HG03095 (cell line): ENCODE measurements at regions not wholly inside any gene's neighbourhood (a gene's known extent, or its start where the extent isn't known, plus 50 kb on each side); places are given as distances from the start of the nearest gene placed in this dataset.

Experiments
- ATAC-seq: cut with Tn5 transposase; IDR thresholded peaks from one replicate; pipeline ENCODE4 v1.9.1; 2021; ENCODE audit warnings: moderate library complexity; ENCODE audit not compliant: unreplicated experiment

- no peak for ATAC-seq
These were observed 77.6 kb upstream of the SYT6 start for GRCh38 chr1:114231301-114231700.

GRCh38 chr1:114229368-114229767 is 75.7 kb upstream of the SYT6 start:
- ATAC-seq = no peak

DNA sequence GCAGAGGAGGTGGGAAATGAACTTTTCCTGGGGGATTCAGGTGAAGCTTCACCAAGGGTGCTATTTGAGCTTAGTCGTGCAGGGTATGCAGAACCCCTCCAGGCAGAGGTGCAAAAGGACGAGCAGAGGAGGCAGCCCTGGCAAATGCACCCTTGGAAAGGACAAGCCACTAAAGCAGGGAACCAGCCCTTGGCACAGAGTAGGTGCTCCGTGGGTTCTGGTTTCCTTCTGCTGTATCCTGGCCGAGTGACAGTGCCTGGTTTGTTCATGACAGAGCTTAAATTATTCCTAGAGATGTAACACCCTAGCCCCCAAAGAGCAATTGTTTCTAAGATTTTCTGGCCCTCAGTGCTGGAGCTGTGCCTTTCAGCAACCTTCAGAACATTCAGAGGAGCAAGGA is 73.4 kb upstream of the SYT6 start:
- ATAC-seq = no peak

DNA sequence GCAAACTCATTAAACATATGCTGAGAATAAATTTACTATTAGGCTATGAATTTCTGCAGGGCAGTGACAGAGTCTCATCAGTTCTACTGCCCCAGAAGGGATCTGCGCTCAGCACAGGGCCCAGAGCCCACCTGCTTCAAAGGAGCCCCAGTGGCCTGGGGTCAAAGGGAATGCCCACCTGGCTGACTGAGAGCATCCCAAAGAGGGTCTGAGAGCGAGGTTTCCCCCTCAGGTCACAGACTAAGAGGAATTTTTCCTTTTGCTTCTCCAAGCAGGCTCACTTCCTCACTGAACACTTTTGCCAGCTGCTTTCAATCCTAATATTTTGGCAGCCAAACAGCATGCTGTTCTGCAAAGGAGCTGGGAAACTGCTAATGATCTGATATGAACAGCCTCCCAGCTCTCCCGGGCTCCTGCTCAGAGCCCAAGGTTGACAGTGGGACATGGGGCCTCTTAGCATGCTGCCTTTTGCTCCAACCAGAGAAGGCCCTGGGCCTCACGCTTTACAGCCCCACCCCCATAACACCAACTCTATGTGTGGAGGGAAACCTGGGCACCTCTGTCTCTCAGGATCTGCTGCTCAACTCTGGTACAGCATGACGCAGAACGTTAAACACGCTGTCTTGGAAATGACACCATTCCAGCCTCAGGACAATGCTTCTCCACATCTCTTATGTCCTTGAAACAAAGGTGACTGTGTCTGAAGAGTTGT is 70.7 kb upstream of the SYT6 start:
- ATAC-seq = no peak

GRCh38 chr1:114222920-114223319 is 69.3 kb upstream of the SYT6 start:
- ATAC-seq = no peak

GRCh38 chr1:114219172-114219868 is 65.7 kb upstream of the SYT6 start:
- no peak for ATAC-seq

DNA sequence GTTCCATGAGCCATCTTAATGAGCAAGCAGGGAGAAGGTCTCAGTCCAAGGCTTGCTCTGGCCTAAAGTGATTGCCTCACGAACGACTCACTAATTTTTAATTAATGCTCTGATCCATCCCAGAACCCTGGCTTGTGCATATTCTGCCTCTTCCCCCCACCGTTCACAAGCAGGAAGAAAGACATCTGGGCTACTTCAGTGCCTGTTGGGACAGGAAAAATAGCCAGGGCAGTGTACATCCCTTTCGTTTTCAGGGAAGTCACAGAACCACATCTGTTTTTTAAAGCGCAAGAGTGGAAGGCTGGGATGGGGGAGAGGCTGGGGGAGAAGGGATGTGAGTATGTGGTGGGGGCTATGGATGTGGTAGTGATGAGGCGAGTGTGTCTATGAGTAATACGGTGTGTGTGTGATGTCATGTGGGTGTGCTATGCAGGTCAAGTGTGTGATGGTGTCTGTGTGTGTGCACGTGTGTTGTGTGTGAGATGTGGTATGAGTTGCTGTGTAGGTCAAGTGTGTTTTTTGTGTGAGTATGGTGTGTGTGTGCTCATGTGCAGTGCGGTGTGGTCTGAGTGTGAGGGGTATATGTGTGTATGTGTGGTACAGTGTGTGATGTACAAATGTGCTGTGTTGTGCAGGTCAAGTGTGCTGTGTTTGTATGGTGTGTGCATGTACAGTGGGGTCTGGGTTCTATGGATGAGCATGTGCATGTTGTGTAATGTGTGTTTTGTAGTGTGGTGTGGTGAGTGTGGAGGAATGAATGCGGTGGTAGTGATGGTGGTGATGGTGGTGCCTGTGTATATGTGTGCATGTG is 64.9 kb upstream of the SYT6 start:
- no peak for ATAC-seq

DNA sequence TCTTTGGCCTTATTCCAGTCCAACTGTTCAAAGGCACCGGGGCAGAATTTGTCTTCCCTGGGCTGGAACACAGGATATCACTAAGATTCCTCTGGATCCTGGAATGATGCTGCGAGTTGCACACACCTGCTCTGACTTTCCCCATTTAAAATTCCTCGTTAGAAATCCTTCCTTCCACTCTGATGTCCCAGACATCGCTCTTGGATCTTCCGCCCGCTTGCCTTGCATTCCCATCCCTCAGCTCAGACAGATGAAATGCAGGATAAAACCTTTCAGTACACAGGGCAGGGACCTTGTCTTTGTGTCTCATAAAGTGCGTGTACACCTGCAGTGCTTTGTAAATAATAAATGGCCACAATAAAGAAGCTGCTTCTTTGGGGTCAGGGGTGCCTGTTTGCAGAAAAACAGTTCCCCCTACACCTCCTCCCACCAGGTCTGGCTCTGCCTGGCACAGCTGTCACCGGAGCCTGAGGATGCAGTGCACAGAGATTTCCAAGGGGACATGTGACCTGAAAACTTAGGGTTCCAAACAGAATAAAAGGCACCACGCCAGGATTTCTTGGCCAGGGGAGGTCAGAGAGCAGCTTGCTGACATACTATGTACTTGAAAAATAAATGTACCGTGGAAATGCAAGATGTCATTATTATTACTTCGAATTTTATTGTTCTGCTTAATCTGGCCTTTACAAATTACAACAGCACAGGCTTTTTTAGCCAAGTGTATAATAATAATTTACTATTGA is 62.9 kb upstream of the SYT6 start:
- ATAC-seq = no peak

GRCh38 chr1:114215436-114215835 is 61.8 kb upstream of the SYT6 start:
- no peak for ATAC-seq

DNA sequence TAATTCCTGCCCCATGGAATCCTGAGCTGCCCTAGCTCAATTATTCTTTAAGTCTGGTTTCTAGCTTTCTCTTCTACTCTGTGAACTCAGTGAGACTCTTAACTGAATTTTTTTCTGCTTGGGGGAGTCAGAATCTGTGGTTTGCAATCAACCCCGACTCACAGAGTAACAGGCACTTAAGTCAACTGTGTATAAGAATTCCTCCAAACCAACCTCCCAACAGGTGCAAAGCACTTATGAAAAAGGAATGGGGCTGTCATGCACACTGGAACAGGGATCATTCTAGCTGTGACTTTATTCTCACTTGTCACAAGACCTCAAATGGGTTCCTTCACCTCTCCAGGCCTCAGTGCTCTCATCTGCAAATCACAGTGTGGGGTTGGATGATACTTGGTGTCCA is 60.3 kb upstream of the SYT6 start:
- ATAC-seq = no peak

GRCh38 chr1:114209971-114210370 is 56.3 kb upstream of the SYT6 start:
- no peak for ATAC-seq

- ATAC-seq = no peak
These were observed 55.0 kb upstream of the SYT6 start for GRCh38 chr1:114208714-114209113.

- no peak for ATAC-seq
These were observed 54.4 kb upstream of the SYT6 start for GRCh38 chr1:114208106-114208505.

DNA sequence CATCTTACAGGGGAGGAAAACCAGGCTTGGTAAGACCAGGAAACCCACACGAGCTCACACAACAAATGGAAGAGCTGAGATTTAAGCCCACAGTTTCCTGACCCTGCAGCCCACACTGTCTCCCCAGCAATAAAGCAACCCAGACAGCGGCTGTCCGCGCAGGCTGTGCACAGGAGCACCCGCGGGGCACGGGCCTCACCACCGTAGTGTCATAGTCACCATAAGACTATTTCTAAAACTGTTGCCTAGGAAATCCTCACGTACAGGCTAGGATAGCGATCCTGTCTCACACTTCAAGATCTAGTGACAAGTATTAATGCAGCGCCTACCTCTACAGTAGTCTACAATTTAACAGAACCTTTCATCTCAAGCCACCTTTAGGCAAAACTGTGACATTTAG is 54.0 kb upstream of the SYT6 start:
- ATAC-seq = no peak

DNA sequence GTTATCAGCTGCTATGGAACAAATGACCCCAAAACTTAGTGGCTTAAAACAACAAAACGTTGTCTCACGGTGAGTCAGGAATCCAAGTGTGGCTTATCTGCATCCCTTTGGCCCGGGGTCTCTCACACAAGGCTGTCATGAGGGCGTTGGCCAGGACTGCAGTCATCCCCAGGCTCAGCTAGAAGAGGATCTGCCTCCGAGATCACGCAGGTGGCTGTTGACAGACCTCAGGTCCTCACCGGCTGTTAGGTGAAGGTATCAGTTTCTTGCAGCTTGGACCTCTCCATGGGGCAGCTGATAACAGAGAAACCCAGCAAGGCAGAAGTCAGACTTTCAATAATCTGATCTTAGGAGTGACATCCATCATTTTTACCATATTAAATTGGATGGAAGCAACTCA is 52.7 kb upstream of the SYT6 start:
- ATAC-seq = no peak

DNA sequence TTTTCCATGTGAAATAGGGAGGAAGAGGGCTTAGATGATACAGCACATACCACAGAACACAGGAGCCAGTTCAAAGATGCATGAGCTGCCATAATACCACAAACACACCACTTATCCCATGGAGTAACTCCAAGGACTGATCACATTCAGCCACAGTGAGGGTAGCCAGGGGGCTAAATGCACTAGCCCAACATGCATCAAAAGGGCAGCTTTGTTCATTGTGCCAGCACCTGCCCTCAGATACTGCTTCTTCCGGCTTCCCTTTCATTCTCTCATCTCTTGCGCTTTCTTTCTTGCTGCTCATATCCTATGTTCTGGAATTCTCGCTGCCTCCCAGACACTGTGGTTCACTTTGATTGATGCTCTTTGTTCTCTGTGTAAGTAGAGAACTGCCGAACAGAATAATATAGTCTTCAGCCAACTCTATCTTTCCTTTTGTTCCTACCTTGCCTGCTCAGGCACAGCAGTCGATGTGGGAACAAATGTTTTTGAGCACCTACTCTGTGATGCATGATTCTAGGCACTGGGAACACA is 50.0 kb upstream of the SYT6 start:
- no peak for ATAC-seq
